ENCODE measurements at regions not wholly inside any gene's neighbourhood (a gene's known extent, or its start where the extent isn't known, plus 50 kb on each side); places are given as distances from the start of the nearest gene placed in this dataset.

DNA sequence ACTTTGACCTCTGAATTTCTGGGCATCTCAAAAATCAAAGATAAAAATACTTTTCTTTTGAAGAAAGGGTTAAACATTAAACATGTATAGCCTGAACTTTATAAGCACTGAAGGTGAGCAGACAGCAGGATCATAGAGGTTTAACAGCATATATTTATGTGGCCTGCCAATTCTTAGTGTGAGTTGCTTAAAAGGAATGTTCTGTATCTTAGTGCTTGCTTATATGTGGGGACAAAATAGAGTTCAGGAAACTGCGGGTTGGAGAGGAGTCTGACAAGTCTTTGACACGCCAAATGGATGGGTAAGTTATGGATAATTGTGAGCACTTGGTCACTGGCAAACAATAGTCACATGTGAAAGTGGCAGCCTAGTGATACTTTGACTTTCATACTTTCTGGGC, 1419.4 kb upstream of the SPRY2 start:
- H3K9me3 ChIP-seq (ENCODE audit: control insufficient read depth in 2 of 2, insufficient read depth in 1 of 2, low read depth in 1 of 2, low read length in 1 of 2): peaks cover 0 to 12% of the 10 kb centered on the region in 2 donors
- no peaks in the 10 kb centered on the region for H3K36me3 ChIP-seq (ENCODE audit: control insufficient read depth in 3 of 3, insufficient read depth in 2 of 3, low read depth in 1 of 3, low read length in 3 of 3)
- H3K27ac ChIP-seq (ENCODE audit: low read depth in 1 of 3, low read length in 2 of 3): no peak overlapping the region
- H3K4me3 ChIP-seq (ENCODE audit: low read depth in 1 of 3, low read length in 3 of 3): no peak overlapping the region
- peak; percentile 25 to 29 for DNase-seq
- 58 to 78% (median 65%) methylated on average over 2 of the region's 2 CpGs for WGBS, 3 donors
- H3K27me3 ChIP-seq (ENCODE audit: control insufficient read depth in 3 of 3, insufficient read depth in 3 of 3, low read length in 3 of 3): no peaks in the 10 kb centered on the region
- H3K4me1 ChIP-seq (ENCODE audit: control insufficient read depth in 3 of 3, insufficient read depth in 2 of 3, low read depth in 1 of 3, low read length in 2 of 3): peaks cover 0 to 2% (median 0%) of the 10 kb centered on the region in 3 donors
- no peak for FAIRE-seq

GRCh38 chr13:81757348-81757970, 1416.5 kb upstream of the SPRY2 start:
- H3K4me3 ChIP-seq (ENCODE audit: low read depth in 1 of 3, low read length in 3 of 3): no peak overlapping the region
- peak; percentile 84 for FAIRE-seq
- peak; percentile 29 to 93 for DNase-seq
- peaks cover 0 to 12% of the 10 kb centered on the region in 2 donors for H3K9me3 ChIP-seq (ENCODE audit: control insufficient read depth in 2 of 2, insufficient read depth in 1 of 2, low read depth in 1 of 2, low read length in 1 of 2)
- H3K4me1 ChIP-seq (ENCODE audit: control insufficient read depth in 3 of 3, insufficient read depth in 2 of 3, low read depth in 1 of 3, low read length in 2 of 3): peaks cover 0 to 2% (median 0%) of the 10 kb centered on the region in 3 donors
- H3K27ac ChIP-seq (ENCODE audit: low read depth in 1 of 3, low read length in 2 of 3): no peak overlapping the region
- no peaks in the 10 kb centered on the region for H3K36me3 ChIP-seq (ENCODE audit: control insufficient read depth in 3 of 3, insufficient read depth in 2 of 3, low read depth in 1 of 3, low read length in 3 of 3)
- H3K27me3 ChIP-seq (ENCODE audit: control insufficient read depth in 3 of 3, insufficient read depth in 3 of 3, low read length in 3 of 3): no peaks in the 10 kb centered on the region

DNA sequence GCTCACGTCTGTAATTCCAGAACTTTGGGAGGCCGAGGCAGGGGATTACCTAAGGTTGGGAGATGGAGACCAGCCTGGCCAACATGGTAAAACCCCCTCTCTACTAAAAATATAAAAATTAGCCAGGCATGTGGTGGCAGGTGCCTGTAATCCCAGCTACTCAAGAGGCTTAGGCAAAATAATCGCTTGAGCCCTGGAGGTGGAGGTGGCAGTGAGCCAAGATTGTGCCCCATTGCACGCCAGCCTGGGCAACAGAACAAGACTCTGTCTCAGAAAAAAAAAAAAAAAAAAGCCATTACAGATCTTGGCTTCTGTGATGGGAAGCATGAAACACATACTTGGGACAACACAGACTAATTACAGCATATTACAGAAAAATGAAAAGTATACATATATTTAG, 1404.5 kb upstream of the SPRY2 start:
- no peaks in the 10 kb centered on the region for H3K4me1 ChIP-seq (ENCODE audit: control insufficient read depth in 3 of 3, insufficient read depth in 2 of 3, low read depth in 1 of 3, low read length in 2 of 3)
- no peaks in the 10 kb centered on the region for H3K9me3 ChIP-seq (ENCODE audit: control insufficient read depth in 2 of 2, insufficient read depth in 1 of 2, low read depth in 1 of 2, low read length in 1 of 2)
- no peak overlapping the region for H3K4me3 ChIP-seq (ENCODE audit: low read depth in 1 of 3, low read length in 3 of 3)
- no peak for FAIRE-seq
- H3K36me3 ChIP-seq (ENCODE audit: control insufficient read depth in 3 of 3, insufficient read depth in 2 of 3, low read depth in 1 of 3, low read length in 3 of 3): no peaks in the 10 kb centered on the region
- no peak for DNase-seq
- no peak overlapping the region for H3K27ac ChIP-seq (ENCODE audit: low read depth in 1 of 3, low read length in 2 of 3)
- H3K27me3 ChIP-seq (ENCODE audit: control insufficient read depth in 3 of 3, insufficient read depth in 3 of 3, low read length in 3 of 3): no peaks in the 10 kb centered on the region
- 86 to 87% (median 87%) methylated on average over 4 of the region's 4 CpGs for WGBS, 3 donors

GRCh38 chr13:81738364-81738763, 1397.4 kb upstream of the SPRY2 start:
- FAIRE-seq: no peak
- 0 to 13% (median 9%) methylated on average over 1 of the region's 1 CpG for WGBS, 3 donors

GRCh38 chr13:81726037-81726726, 1385.3 kb upstream of the SPRY2 start:
- Histone ChIP-seq H3K27me3 (ENCODE audit: control insufficient read depth in 3 of 3, insufficient read depth in 3 of 3, low read length in 3 of 3) (no peaks in the 10 kb centered on the region), H3K4me3 (ENCODE audit: low read depth in 1 of 3, low read length in 3 of 3) (no peak overlapping the region), H3K36me3 (ENCODE audit: control insufficient read depth in 3 of 3, insufficient read depth in 2 of 3, low read depth in 1 of 3, low read length in 3 of 3) (no peaks in the 10 kb centered on the region), H3K4me1 (ENCODE audit: control insufficient read depth in 3 of 3, insufficient read depth in 2 of 3, low read depth in 1 of 3, low read length in 2 of 3) (no peaks in the 10 kb centered on the region), H3K27ac (ENCODE audit: low read depth in 1 of 3, low read length in 2 of 3) (no peak overlapping the region), H3K9me3 (ENCODE audit: control insufficient read depth in 2 of 2, insufficient read depth in 1 of 2, low read depth in 1 of 2, low read length in 1 of 2) (peaks cover 0 to 10% of the 10 kb centered on the region in 2 donors)
- 83 to 89% (median 87%) methylated on average over 14 of the region's 14 CpGs for WGBS, 3 donors
- no peak for DNase-seq
- no peak for FAIRE-seq

More at GRCh38 chr13:81738364-81738763, 1397.4 kb upstream of the SPRY2 start:
- no peak overlapping the region for H3K4me3 ChIP-seq (ENCODE audit: low read depth in 1 of 3, low read length in 3 of 3)
- no peak for DNase-seq
- no peaks in the 10 kb centered on the region for H3K9me3 ChIP-seq (ENCODE audit: control insufficient read depth in 2 of 2, insufficient read depth in 1 of 2, low read depth in 1 of 2, low read length in 1 of 2)
- no peaks in the 10 kb centered on the region for H3K27me3 ChIP-seq (ENCODE audit: control insufficient read depth in 3 of 3, insufficient read depth in 3 of 3, low read length in 3 of 3)
- H3K27ac ChIP-seq (ENCODE audit: low read depth in 1 of 3, low read length in 2 of 3): no peak overlapping the region
- no peaks in the 10 kb centered on the region for H3K4me1 ChIP-seq (ENCODE audit: control insufficient read depth in 3 of 3, insufficient read depth in 2 of 3, low read depth in 1 of 3, low read length in 2 of 3)
- no peaks in the 10 kb centered on the region for H3K36me3 ChIP-seq (ENCODE audit: control insufficient read depth in 3 of 3, insufficient read depth in 2 of 3, low read depth in 1 of 3, low read length in 3 of 3)

- FAIRE-seq: no peak
- Histone ChIP-seq H3K4me3 (ENCODE audit: low read depth in 1 of 3, low read length in 3 of 3) (no peak overlapping the region), H3K27me3 (ENCODE audit: control insufficient read depth in 3 of 3, insufficient read depth in 3 of 3, low read length in 3 of 3) (no peaks in the 10 kb centered on the region), H3K36me3 (ENCODE audit: control insufficient read depth in 3 of 3, insufficient read depth in 2 of 3, low read depth in 1 of 3, low read length in 3 of 3) (no peaks in the 10 kb centered on the region), H3K4me1 (ENCODE audit: control insufficient read depth in 3 of 3, insufficient read depth in 2 of 3, low read depth in 1 of 3, low read length in 2 of 3) (no peaks in the 10 kb centered on the region), H3K9me3 (ENCODE audit: control insufficient read depth in 2 of 2, insufficient read depth in 1 of 2, low read depth in 1 of 2, low read length in 1 of 2) (peaks cover 0 to 10% of the 10 kb centered on the region in 2 donors), H3K27ac (ENCODE audit: low read depth in 1 of 3, low read length in 2 of 3) (no peak overlapping the region)
- DNase-seq: no peak
- 74 to 95% (median 76%) methylated on average over 1 of the region's 1 CpG for WGBS, 3 donors
Measured at GRCh38 chr13:81722456-81722855, 1381.5 kb upstream of the SPRY2 start.

- Histone ChIP-seq H3K4me1 (ENCODE audit: control insufficient read depth in 3 of 3, insufficient read depth in 2 of 3, low read depth in 1 of 3, low read length in 2 of 3) (no peaks in the 10 kb centered on the region), H3K36me3 (ENCODE audit: control insufficient read depth in 3 of 3, insufficient read depth in 2 of 3, low read depth in 1 of 3, low read length in 3 of 3) (no peaks in the 10 kb centered on the region), H3K27ac (ENCODE audit: low read depth in 1 of 3, low read length in 2 of 3) (no peak overlapping the region), H3K4me3 (ENCODE audit: low read depth in 1 of 3, low read length in 3 of 3) (no peak overlapping the region), H3K9me3 (ENCODE audit: control insufficient read depth in 2 of 2, insufficient read depth in 1 of 2, low read depth in 1 of 2, low read length in 1 of 2) (peaks cover 0 to 10% of the 10 kb centered on the region in 2 donors), H3K27me3 (ENCODE audit: control insufficient read depth in 3 of 3, insufficient read depth in 3 of 3, low read length in 3 of 3) (no peaks in the 10 kb centered on the region)
- DNase-seq: no peak
- no peak for FAIRE-seq
Measured at GRCh38 chr13:81721400-81721799, 1380.5 kb upstream of the SPRY2 start.

GRCh38 chr13:81714513-81714912, 1373.6 kb upstream of the SPRY2 start:
- Histone ChIP-seq H3K9me3 (ENCODE audit: control insufficient read depth in 2 of 2, insufficient read depth in 1 of 2, low read depth in 1 of 2, low read length in 1 of 2) (no peaks in the 10 kb centered on the region), H3K4me3 (ENCODE audit: low read depth in 1 of 3, low read length in 3 of 3) (no peak overlapping the region), H3K27ac (ENCODE audit: low read depth in 1 of 3, low read length in 2 of 3) (no peak overlapping the region), H3K4me1 (ENCODE audit: control insufficient read depth in 3 of 3, insufficient read depth in 2 of 3, low read depth in 1 of 3, low read length in 2 of 3) (no peaks in the 10 kb centered on the region), H3K36me3 (ENCODE audit: control insufficient read depth in 3 of 3, insufficient read depth in 2 of 3, low read depth in 1 of 3, low read length in 3 of 3) (no peaks in the 10 kb centered on the region), H3K27me3 (ENCODE audit: control insufficient read depth in 3 of 3, insufficient read depth in 3 of 3, low read length in 3 of 3) (peaks cover 0 to 2% (median 0%) of the 10 kb centered on the region in 3 donors)
- FAIRE-seq: no peak
- WGBS, 3 donors: 80 to 95% (median 85%) methylated on average over 3 of the region's 3 CpGs
- DNase-seq: no peak

GRCh38 chr13:81713201-81713600, 1372.3 kb upstream of the SPRY2 start:
- H3K27me3 ChIP-seq (ENCODE audit: control insufficient read depth in 3 of 3, insufficient read depth in 3 of 3, low read length in 3 of 3): peaks cover 0 to 2% (median 0%) of the 10 kb centered on the region in 3 donors
- WGBS, 3 donors: 89% methylated on average over 2 of the region's 2 CpGs
- no peak overlapping the region for H3K27ac ChIP-seq (ENCODE audit: low read depth in 1 of 3, low read length in 2 of 3)
- no peaks in the 10 kb centered on the region for H3K9me3 ChIP-seq (ENCODE audit: control insufficient read depth in 2 of 2, insufficient read depth in 1 of 2, low read depth in 1 of 2, low read length in 1 of 2)
- FAIRE-seq: no peak
- H3K36me3 ChIP-seq (ENCODE audit: control insufficient read depth in 3 of 3, insufficient read depth in 2 of 3, low read depth in 1 of 3, low read length in 3 of 3): no peaks in the 10 kb centered on the region
- H3K4me1 ChIP-seq (ENCODE audit: control insufficient read depth in 3 of 3, insufficient read depth in 2 of 3, low read depth in 1 of 3, low read length in 2 of 3): no peaks in the 10 kb centered on the region
- no peak overlapping the region for H3K4me3 ChIP-seq (ENCODE audit: low read depth in 1 of 3, low read length in 3 of 3)
- DNase-seq: no peak

Measured in small intestine (tissue), 7 donors.